Right cardiac atrium (tissue), 5 donors: ENCODE measurements at regions not wholly inside any gene's neighbourhood (a gene's known extent, or its start where the extent isn't known, plus 50 kb on each side); places are given as distances from the start of the nearest gene placed in this dataset.
"Not testable (repeated sequence)": the region's sequence is repeated elsewhere in the genome, so short reads cannot be mapped to it uniquely, and the experiment has no call there.

Source experiments
- ATAC-seq, 2 donors: fragments of 200-7000 bp; cut with Tn5 transposase; one replicate each; pipeline versions ENCODE4 v1.8.0 to v1.9.1; 2020; ENCODE audit warnings: moderate library complexity in 2 of 2, mild to moderate bottlenecking in 1 of 2
- DNase-seq, 3 donors: peaks; one replicate each; pipeline ENCODE4 v3.0.0-alpha.2; 2020
- H3K27ac ChIP-seq: one replicate; pipeline ENCODE4 v1.5.1; 2013; ENCODE audit warnings: mild to moderate bottlenecking, low read length, control low read depth, moderate library complexity
- H3K27me3 ChIP-seq: one replicate; pipeline ENCODE4 v1.6.1; 2013; ENCODE audit not compliant: control insufficient read depth, insufficient read depth
- H3K4me1 ChIP-seq: one replicate; pipeline ENCODE4 v1.6.1; 2013; ENCODE audit warnings: low read length; ENCODE audit not compliant: control insufficient read depth, insufficient read depth
- H3K4me3 ChIP-seq: one replicate; pipeline ENCODE4 v1.5.1; 2013; ENCODE audit warnings: low read length, control low read depth
- H3K9me3 ChIP-seq: one replicate; pipeline ENCODE4 v1.6.1; 2013; ENCODE audit warnings: low read length; ENCODE audit not compliant: control insufficient read depth
- WGBS: extraction: QIAGEN DNeasy Blood & Tissue Kit; methylation state at CpG from one replicate; pipeline ENCODE4 v1.1.7; 2013; 5-methylcytosine and 5-hydroxymethylcytosine counted together
- intact Hi-C, 4 donors: fragments of 100-400 bp; cut with DNase I; formaldehyde crosslinking; loops; one replicate each; pipeline versions ENCODE4 v1.11.0 to v1.14.0; 2022 to 2023
- donor health status: healthy with polysubstance abuse.
- donor health status: DM: no; HTN: yes; CAD: no.
- donor health status: DM: no; HTN: no; CAD: no.
- donor health status: DM: no; HTN: yes; CAD: no; lungs with severe emphysema.
- donor health status: DM: yes; HTN: yes; CAD: no.

DNA sequence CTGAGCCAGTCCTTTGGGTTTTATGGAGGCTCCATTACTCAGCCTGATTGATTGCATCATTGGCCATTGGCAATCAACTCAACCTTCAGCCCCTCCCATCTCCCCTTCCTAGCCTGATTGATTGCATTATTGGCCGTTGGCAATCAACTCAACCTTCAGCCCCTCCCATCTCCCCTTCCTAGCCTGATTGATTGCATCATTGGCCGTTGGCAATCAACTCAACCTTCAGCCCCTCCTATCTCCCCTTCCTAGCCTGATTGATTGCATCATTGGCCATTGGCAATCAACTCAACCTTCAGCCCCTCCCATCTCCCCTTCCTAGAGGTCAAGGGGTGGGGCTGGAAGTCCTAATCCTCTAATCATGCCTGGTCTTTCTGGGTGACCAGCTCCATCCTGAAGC lies 103.8 kb upstream of the LRPAP1 start:
- H3K4me3 ChIP-seq, intact Hi-C loops, H3K27ac ChIP-seq, H3K4me1 ChIP-seq, DNase-seq, ATAC-seq, H3K9me3 ChIP-seq, H3K27me3 ChIP-seq: not testable (repeated sequence)
- WGBS, result 57% methylated on average over 2 of the region's 2 CpGs

GRCh38 chr4:3634894-3635820 lies 102.9 kb upstream of the LRPAP1 start:
- 89% methylated on average over 28 of the region's 28 CpGs for WGBS
- DNase-seq, result peak in 2 of 3 donors; percentile 31 to 33
- Histone ChIP-seq H3K27me3 (no peaks in the 10 kb centered on the region), H3K27ac (no peak overlapping the region), H3K4me1 (no peaks in the 10 kb centered on the region), H3K9me3 (no peaks in the 10 kb centered on the region), H3K4me3 (no peak overlapping the region)
- no peak for ATAC-seq
- intact Hi-C loops, result no loop called here

GRCh38 chr4:3634281-3634857 lies 102.1 kb upstream of the LRPAP1 start:
- no peaks in the 10 kb centered on the region for H3K9me3 ChIP-seq
- no peaks in the 10 kb centered on the region for H3K4me1 ChIP-seq
- 91% methylated on average over 17 of the region's 17 CpGs for WGBS
- H3K4me3 ChIP-seq, result no peak overlapping the region
- intact Hi-C loops, result no loop called here
- ATAC-seq (no peak), DNase-seq (peak in 2 of 3 donors; percentile 10 to 30)
- H3K27me3 ChIP-seq, result no peaks in the 10 kb centered on the region
- H3K27ac ChIP-seq, result no peak overlapping the region

- intact Hi-C loops, H3K27me3 ChIP-seq, H3K27ac ChIP-seq, H3K9me3 ChIP-seq, ATAC-seq, H3K4me1 ChIP-seq, H3K4me3 ChIP-seq: not testable (repeated sequence)
- 94% methylated on average over 10 of the region's 10 CpGs for WGBS
- DNase-seq, result peak in 1 of 3 donors; percentile 28
These were observed 101.1 kb upstream of the LRPAP1 start for GRCh38 chr4:3633277-3633676.

DNA sequence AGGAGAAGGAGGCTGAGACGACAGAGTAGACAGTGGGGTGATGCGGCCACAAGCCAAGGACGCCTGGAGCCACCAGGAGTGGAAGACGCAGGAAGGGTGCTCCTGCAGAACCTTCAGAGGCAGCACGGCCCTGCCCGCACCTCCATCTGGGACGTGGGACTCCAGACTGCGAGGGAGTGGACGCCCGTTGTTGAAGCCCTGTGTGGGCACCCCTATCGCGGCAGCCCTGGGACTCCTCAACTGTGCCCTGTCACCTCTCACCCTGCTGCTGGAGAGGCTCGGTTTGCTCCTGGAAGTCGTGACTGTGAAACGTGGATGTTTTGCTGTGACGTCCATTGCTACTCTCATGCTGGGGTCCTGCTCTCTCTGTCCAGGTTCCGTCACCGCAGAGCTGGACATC lies 100.6 kb upstream of the LRPAP1 start:
- H3K4me3 ChIP-seq, H3K4me1 ChIP-seq, H3K27me3 ChIP-seq, ATAC-seq, H3K9me3 ChIP-seq, H3K27ac ChIP-seq, intact Hi-C loops: not testable (repeated sequence)
- peak in 1 of 3 donors; percentile 26 for DNase-seq
- 93% methylated on average over 17 of the region's 18 CpGs for WGBS

DNA sequence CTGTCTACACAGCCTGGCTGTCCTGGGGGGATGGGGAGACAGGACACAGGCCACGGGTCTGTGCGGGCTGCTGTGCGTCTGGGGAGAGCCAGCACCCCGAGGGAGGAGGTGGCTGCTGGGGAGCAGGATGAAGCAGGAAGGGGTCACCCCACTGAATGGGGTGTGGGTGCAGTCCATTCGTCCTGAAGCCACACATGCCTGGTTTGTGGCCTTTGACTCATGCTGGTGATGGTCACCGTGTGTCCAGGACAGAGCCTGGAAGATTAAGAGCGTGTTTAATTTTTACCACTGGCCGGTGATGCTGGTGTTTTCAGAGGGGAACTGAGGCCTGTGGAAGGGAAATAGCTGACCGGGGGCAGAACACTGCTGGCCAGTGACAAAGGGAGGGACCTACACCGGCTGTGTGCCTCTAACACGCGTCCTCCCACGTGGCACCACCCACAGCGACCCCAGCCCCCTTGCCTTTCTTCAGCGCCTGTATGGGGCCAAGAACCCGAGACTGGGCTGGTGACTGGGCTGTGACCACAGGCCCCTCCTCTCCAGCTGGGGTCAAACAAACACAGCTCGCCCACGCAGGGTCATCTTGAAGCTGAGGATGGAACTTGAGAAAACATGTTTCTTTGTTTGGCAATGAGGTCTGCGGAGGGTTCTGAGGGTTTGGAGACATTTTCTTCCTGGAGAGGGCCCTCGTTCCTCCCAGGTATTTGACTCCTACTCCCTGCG lies 99.5 kb upstream of the LRPAP1 start:
- WGBS, result 58% methylated on average over 21 of the region's 21 CpGs
- peak in 1 of 3 donors; percentile 30 for DNase-seq
- ATAC-seq, intact Hi-C loops, H3K27ac ChIP-seq, H3K9me3 ChIP-seq, H3K4me1 ChIP-seq, H3K4me3 ChIP-seq, H3K27me3 ChIP-seq: not testable (repeated sequence)

DNA sequence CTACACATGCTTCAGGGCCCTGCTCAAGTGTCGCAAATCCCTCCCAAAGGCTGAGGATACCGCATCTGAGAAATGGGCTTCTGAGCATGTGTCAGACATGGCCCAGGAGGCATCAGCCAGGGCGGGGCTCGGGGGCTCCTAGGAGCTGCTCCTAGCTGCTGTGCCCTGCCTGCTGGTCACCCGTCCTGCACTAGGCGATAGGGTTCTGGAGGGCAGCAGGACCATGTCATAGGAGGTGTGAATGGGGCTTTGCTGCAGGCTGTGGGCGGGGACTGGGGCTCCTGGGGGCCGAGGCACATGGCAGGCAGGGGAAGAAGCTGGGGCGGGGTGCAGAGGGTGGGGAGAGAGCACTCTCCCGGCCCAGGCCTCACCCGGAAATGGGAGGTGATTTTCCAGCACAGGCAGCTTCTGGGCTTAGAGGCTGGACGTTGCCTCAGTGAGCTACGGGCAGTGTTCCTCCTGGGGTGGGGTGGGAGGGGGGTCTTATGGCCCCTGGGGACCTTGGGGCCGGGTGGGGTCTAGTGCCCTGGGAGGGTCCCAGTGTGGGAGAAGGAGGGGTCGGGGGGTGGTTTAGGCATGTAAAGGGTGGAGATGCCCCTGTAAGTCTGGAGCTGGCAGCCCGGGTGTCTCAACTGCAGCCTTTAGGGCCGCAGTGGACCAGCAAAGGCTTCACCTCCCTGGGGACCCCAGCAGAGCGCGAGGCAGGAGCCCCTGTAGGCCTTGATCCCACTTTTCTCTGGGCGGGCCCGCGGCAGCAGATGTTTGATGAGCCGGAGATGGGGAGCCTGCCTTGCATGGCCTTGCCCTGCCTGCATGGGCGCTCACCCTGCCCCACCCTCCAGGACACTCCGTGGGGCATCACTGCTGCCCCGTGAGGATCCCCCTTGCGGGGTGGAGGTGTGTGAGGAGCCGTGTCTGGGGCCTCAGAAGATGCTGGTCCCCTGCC lies 98.6 kb upstream of the LRPAP1 start:
- no peaks in the 10 kb centered on the region for H3K27me3 ChIP-seq
- intact Hi-C loops, result no loop called here
- DNase-seq (peak in 1 of 3 donors; percentile 28), ATAC-seq (peak in 1 of 2 donors; percentile 8)
- no peaks in the 10 kb centered on the region for H3K9me3 ChIP-seq
- no peak overlapping the region for H3K4me3 ChIP-seq
- H3K27ac ChIP-seq, result no peak overlapping the region
- no peaks in the 10 kb centered on the region for H3K4me1 ChIP-seq
- WGBS, result 47% methylated on average over 26 of the region's 28 CpGs

DNA sequence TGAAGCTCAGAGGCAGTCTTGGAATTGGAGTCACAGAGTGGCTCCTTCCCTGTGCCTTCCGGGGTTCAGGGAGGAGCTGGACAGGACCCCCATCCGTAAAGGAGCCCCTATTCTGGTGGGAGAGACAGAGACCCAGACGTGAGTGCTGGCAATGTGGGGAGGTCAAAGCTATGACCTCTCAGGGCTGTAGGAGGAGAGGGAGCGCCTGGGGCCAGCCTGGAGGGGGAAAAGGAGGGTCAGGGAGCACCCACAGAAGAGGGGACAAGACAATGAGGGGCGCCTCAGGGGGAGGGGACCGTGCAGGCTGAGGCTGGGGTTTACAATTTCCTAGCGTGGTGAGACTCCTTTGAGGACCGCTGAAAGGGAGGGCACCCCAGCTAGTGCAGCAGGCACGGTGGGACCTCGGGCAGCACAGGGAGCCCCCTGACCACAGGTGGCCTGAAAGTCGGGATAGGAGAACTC lies 97.9 kb upstream of the LRPAP1 start:
- Histone ChIP-seq H3K4me3 (no peak overlapping the region), H3K9me3 (no peaks in the 10 kb centered on the region), H3K4me1 (no peaks in the 10 kb centered on the region), H3K27me3 (no peaks in the 10 kb centered on the region), H3K27ac (no peak overlapping the region)
- intact Hi-C loops, result no loop called here
- no peak for ATAC-seq
- DNase-seq, result peak in 1 of 3 donors; percentile 18
- WGBS, result 67% methylated on average over 11 of the region's 11 CpGs

GRCh38 chr4:3629665-3630064 lies 97.4 kb upstream of the LRPAP1 start:
- WGBS, result 86% methylated on average over 12 of the region's 12 CpGs
- peak in 1 of 3 donors; percentile 23 for DNase-seq
- no peaks in the 10 kb centered on the region for H3K27me3 ChIP-seq
- H3K4me1 ChIP-seq, result no peaks in the 10 kb centered on the region
- no peak for ATAC-seq
- H3K4me3 ChIP-seq, result no peak overlapping the region
- intact Hi-C loops, result no loop called here
- no peak overlapping the region for H3K27ac ChIP-seq
- H3K9me3 ChIP-seq, result no peaks in the 10 kb centered on the region

DNA sequence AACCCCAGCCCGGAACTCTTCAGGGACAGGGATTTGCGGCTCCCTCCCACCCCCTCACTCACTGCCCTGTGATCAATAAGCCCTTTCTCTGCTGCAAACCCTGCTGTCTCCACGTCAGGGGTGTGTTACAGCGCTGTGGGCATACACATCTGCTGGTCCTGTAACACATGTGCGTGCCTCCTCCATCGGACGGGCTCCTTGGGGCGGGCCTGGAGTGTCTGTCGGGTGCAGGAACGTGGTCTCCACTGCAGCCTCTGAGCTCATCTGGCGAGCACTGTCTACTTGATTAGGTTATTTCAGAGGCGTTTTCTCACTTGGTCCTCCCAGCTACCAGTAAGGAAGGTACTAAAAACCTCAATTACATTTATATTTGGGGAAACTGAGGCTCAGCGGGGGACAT lies 97.0 kb upstream of the LRPAP1 start:
- H3K27ac ChIP-seq, H3K27me3 ChIP-seq, H3K4me3 ChIP-seq, H3K9me3 ChIP-seq, H3K4me1 ChIP-seq, DNase-seq, ATAC-seq, intact Hi-C loops: not testable (repeated sequence)
- WGBS, result 86% methylated on average over 13 of the region's 13 CpGs
